Activated T-cell treated with anti-CD3 and anti-CD28 coated beads, Interleukin-2, amount 50 U/mL, for 24 hours (primary cell): ENCODE measurements at regions not wholly inside any gene's neighbourhood (a gene's known extent, or its start where the extent isn't known, plus 50 kb on each side); places are given as distances from the start of the nearest gene placed in this dataset.

Experiments
- DNase-seq: peaks from one replicate; pipeline ENCODE4 v3.0.0-alpha.2; 2020
- H3K27ac Mint-ChIP-seq: 2 replicates; pipeline ENCODE4 v1.8.0; 2020; ENCODE audit warnings: mild to moderate bottlenecking, mixed read lengths
- H3K27me3 Mint-ChIP-seq: 2 replicates; pipeline ENCODE4 v1.8.0; 2020; ENCODE audit warnings: mixed read lengths
- H3K36me3 Mint-ChIP-seq: 2 replicates; pipeline ENCODE4 v1.8.0; 2020; ENCODE audit warnings: low read depth, mixed read lengths
- H3K4me1 Mint-ChIP-seq: 2 replicates; pipeline ENCODE4 v1.8.0; 2020; ENCODE audit warnings: low read depth, mixed read lengths
- H3K4me3 Mint-ChIP-seq: 2 replicates; pipeline ENCODE4 v1.8.0; 2020; ENCODE audit warnings: mild to moderate bottlenecking, moderate library complexity, mixed read lengths
- H3K9me3 Mint-ChIP-seq: 2 replicates; pipeline ENCODE4 v1.8.0; 2020; ENCODE audit warnings: mixed read lengths

DNA sequence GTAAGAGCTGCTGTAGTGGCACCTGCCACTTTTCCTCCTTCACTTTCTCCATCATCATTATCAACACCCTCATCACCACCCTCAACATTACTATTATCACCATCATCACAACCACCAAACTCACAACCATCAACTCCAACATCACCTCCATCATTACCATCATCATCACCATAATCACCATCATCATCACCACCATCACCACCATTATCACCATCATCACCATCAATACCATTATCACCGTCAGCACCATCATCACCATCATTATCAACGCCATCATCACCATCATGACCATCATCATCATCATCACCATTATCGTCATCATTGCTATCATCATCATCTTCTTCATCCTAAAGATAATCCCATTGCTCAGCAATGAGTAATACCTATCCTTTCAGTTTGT lies 255.8 kb downstream of the CYRIA start:
- no peak overlapping the region for H3K27ac Mint-ChIP-seq

DNA sequence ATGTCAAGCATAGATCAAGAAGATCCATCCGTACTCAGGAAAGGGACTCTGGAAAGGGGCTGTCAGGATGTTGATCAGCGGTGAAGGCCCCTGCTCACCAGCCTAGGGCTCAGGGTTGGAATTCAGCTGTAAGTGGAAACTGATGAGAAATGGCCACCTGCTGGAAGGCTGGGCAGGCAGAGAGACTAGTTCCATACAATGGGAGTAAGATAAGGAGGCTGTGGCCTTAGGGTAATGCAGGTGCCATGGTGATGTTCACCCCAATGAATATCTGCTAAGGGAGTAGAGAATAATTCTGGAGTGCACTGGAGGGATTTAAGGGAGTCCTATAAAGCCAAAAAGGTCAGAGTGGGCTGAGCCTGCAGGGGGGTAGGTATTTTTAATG lies 256.6 kb downstream of the CYRIA start:
- no peak overlapping the region for H3K4me3 Mint-ChIP-seq
- H3K27ac Mint-ChIP-seq: no peak overlapping the region
- H3K4me1 Mint-ChIP-seq: no peaks in the 10 kb centered on the region
- peaks cover 5% of the 10 kb centered on the region for H3K27me3 Mint-ChIP-seq
- no peaks in the 10 kb centered on the region for H3K9me3 Mint-ChIP-seq
- H3K36me3 Mint-ChIP-seq: no peaks in the 10 kb centered on the region
- no peak for DNase-seq

More for the DNA sequence above, 255.8 kb downstream of the CYRIA start:
- H3K4me3 Mint-ChIP-seq: no peak overlapping the region
- no peaks in the 10 kb centered on the region for H3K36me3 Mint-ChIP-seq
- no peak for DNase-seq
- H3K4me1 Mint-ChIP-seq: no peaks in the 10 kb centered on the region
- no peaks in the 10 kb centered on the region for H3K9me3 Mint-ChIP-seq
- peaks cover 8% of the 10 kb centered on the region for H3K27me3 Mint-ChIP-seq

DNA sequence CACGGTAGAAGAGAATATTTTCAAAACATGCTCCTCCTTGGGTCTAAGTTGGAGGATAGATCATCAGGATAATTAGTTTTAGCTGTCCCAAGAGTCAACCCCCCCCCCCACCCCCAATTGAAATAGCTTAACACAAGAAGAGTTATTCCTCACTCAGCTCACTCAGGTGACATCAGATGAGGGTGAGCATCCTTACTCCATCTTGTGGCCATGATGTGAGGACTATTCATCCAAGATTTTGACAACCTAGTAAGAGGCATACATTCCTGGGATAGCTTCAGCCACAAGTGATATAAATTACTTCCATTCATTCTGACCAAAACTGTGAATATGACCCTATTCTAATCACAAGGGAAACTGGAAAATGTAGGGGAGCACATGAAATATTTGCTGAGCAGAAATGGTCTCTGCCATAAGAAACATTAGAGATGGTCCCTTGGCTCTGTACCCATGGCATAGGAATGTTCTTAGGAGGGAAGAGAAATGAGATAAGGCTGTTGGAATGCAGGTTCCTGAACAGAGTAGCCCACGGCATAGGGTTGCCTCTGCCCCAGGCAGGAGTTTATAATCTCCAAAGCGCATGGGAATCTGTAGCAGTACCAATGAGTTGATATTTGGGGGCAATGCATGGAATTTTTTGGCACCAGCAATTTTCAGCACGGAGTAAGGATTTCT lies 257.2 kb downstream of the CYRIA start:
- Mint-ChIP-seq H3K27ac (no peak overlapping the region), H3K4me1 (no peaks in the 10 kb centered on the region), H3K4me3 (no peak overlapping the region), H3K36me3 (no peaks in the 10 kb centered on the region), H3K9me3 (no peaks in the 10 kb centered on the region), H3K27me3 (peaks cover 3% of the 10 kb centered on the region)
- DNase-seq: no peak

DNA sequence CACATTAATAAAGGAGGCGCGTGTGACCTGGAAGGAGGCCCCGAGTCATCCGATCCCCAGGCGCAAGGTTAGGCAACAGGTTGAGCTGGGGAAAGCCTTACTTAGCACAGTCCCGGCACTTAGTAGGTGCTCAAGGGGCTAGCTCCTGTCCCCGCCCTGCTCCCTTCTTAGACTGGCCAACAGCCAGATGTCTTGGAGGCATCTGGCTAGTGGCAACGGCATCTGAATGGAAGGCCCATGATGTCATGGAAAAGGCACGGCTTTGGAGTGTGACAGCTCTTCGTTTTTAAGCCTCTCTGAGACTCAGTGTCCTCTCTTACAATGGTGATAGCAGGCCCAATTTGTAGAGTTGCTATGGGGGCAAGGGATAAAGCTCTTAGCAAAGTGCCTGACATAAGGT lies 258.3 kb downstream of the CYRIA start:
- no peak overlapping the region for H3K4me3 Mint-ChIP-seq
- no peaks in the 10 kb centered on the region for H3K36me3 Mint-ChIP-seq
- H3K27me3 Mint-ChIP-seq: no peaks in the 10 kb centered on the region
- no peak for DNase-seq
- H3K27ac Mint-ChIP-seq: no peak overlapping the region
- no peaks in the 10 kb centered on the region for H3K9me3 Mint-ChIP-seq
- no peaks in the 10 kb centered on the region for H3K4me1 Mint-ChIP-seq

DNA sequence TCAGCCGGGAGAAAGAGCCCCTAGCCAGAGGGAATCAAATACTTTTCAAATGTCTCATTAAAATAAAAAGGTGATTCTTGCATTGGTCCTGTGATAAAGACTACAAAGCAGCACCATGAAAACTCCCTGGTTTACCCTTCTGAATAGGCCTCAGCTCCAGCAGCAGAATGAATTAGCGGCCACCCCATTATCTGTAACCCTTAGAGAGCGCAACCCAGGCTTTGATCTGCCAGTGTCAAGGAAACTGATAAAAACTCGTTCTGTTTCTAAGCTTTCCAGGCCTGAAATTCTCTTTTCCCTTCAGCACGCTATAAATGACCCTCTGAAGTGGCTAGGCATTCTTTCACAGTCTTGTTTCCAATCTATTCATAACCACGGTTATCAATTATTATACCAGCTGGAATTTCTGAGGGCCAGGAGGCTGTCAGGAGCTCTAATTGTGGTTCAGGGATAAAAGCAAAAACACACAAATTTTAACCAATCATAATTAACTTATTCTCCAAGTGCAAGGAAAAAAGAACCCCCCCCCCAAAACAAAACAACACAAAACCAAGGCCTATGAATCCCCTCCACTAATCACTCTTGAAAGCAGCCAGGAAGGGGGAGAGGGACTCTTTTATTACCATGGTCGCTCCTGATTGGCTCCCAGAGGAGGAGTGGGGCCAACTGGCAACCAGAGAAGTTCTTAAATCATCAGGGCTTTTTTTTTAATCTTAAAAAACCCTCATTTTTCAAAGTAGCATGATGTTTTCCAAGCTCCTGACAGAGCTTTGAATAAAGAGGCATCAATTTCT lies 258.9 kb downstream of the CYRIA start:
- Mint-ChIP-seq H3K27me3 (no peaks in the 10 kb centered on the region), H3K4me1 (no peaks in the 10 kb centered on the region), H3K9me3 (no peaks in the 10 kb centered on the region), H3K36me3 (no peaks in the 10 kb centered on the region), H3K27ac (no peak overlapping the region), H3K4me3 (no peak overlapping the region)
- no peak for DNase-seq

DNA sequence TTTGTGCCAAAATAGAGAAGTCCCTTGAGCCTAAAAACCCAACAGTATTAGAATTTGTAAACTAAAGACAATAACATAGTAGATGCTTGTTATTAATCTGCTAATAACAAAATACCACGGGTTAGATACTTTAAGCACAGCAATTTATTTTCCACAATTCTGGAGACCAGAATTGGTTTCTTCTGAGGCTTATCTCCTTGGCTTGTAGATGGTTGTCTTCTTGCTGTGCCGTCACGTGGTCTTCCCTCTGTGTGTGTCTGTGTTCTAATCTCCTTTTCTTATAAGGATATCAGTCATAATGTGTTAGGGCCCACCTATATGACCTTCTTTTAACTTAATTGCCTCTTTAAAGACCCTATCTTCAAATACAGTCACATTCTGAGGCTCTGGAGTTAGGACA lies 260.1 kb downstream of the CYRIA start:
- Mint-ChIP-seq H3K27ac (no peak overlapping the region), H3K36me3 (no peaks in the 10 kb centered on the region), H3K27me3 (no peaks in the 10 kb centered on the region), H3K4me3 (no peak overlapping the region), H3K9me3 (no peaks in the 10 kb centered on the region), H3K4me1 (no peaks in the 10 kb centered on the region)
- DNase-seq: no peak

DNA sequence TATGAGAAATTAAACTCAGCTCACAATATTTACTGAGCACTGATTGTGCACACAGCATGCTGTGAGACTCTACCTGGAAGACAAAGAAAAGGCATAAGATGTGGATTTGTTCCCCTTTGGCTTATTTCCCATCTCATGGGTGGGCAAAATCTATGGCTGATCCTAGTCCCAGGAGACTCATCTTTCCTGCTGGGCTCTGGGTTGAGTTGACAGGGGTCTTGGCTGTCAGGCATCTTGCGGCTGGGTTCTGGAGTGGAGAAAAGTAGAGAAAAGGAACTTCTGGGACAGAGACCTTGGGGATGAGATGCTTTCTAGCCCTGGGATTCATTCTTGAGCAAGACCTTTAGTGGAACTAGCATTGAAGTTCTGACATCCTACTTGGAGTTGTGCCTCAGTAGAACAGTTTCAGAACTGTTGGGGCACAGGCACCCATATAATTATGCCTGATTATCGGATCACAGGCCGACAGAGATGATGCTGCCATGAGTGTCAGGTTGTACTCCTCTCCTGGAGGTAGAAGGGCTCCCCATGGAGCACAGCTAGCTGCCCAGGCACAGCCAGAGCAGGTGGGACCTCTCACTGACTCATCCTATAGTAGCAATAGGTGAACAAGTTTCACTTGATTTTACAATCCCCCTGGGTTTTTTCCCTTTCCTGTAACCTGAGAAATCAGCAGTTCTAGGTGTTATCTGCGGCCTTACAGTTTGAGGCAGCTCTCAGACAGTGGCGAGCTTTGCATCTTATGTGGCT lies 260.9 kb downstream of the CYRIA start:
- H3K27me3 Mint-ChIP-seq: no peaks in the 10 kb centered on the region
- H3K4me3 Mint-ChIP-seq: no peak overlapping the region
- no peaks in the 10 kb centered on the region for H3K4me1 Mint-ChIP-seq
- no peaks in the 10 kb centered on the region for H3K9me3 Mint-ChIP-seq
- no peaks in the 10 kb centered on the region for H3K36me3 Mint-ChIP-seq
- DNase-seq: no peak
- no peak overlapping the region for H3K27ac Mint-ChIP-seq

DNA sequence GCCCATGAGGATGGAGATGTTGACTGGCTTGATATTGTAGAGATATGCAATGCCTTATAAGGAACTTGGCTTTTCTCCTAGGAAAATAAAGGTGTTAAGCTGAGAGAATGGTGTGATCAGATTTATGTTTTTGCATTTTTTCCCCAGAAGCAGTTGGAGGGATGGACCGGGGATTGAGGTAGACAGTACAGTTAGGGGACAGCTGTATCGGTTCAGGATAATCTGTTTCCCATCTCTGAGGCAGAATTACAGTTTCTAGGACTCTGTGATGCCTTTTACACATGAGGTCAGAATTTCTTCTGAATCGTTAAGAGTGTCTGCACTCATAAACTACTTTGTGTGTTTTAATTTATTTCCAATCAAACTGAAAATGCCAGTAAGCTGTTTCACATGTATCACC lies 261.5 kb downstream of the CYRIA start:
- H3K27me3 Mint-ChIP-seq: no peaks in the 10 kb centered on the region
- no peaks in the 10 kb centered on the region for H3K4me1 Mint-ChIP-seq
- H3K9me3 Mint-ChIP-seq: no peaks in the 10 kb centered on the region
- DNase-seq: no peak
- no peak overlapping the region for H3K27ac Mint-ChIP-seq
- H3K4me3 Mint-ChIP-seq: no peak overlapping the region
- H3K36me3 Mint-ChIP-seq: no peaks in the 10 kb centered on the region

DNA sequence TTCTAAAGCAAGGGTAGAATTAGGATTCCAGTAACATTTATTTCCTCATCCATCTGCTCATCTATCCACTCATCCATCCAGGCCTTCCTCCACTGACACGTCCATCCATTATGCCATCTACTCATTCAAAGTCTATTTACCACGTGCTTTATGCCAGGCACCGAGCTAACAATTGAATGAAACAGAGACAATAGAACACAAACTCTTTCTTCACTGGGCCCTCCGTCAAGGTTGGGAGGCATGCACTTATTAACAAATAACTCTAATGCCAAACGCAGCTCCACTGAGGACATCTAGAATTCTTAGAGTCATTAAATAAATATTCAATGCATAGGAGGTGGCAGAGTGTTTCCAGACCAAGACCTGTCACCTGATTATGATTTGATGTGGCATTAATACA lies 262.7 kb downstream of the CYRIA start:
- Mint-ChIP-seq H3K36me3 (no peaks in the 10 kb centered on the region), H3K4me1 (no peaks in the 10 kb centered on the region), H3K4me3 (no peak overlapping the region), H3K27ac (no peak overlapping the region), H3K9me3 (no peaks in the 10 kb centered on the region), H3K27me3 (no peaks in the 10 kb centered on the region)
- DNase-seq: no peak

DNA sequence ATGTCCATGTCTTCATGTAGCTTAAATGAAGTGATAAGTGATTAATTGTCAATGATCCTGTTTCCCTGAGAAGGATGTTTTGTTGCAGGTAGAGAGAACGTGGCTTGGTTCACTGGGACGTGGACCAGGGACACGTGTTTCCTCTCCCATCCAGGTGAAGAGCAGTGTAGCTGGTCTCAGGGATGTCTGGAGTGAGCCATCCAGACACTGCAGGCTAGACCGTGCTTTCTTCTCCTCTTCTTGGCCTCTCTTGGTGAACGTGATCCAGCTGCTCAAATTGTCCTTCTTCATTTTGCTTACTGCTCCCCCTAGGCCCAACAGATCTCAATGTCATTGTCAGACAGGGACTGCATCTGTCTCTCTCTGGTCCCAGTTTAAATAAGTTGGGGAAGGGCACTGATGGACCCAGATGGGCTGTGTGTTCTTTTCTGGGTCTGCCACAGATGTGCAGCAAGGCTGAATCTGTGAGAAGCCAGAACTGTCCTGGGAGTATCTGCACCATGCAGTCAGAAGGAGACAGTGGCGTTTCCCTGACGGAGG lies 263.8 kb downstream of the CYRIA start:
- no peaks in the 10 kb centered on the region for H3K36me3 Mint-ChIP-seq
- no peaks in the 10 kb centered on the region for H3K27me3 Mint-ChIP-seq
- no peaks in the 10 kb centered on the region for H3K4me1 Mint-ChIP-seq
- DNase-seq: no peak
- H3K27ac Mint-ChIP-seq: no peak overlapping the region
- no peaks in the 10 kb centered on the region for H3K9me3 Mint-ChIP-seq
- H3K4me3 Mint-ChIP-seq: no peak overlapping the region

DNA sequence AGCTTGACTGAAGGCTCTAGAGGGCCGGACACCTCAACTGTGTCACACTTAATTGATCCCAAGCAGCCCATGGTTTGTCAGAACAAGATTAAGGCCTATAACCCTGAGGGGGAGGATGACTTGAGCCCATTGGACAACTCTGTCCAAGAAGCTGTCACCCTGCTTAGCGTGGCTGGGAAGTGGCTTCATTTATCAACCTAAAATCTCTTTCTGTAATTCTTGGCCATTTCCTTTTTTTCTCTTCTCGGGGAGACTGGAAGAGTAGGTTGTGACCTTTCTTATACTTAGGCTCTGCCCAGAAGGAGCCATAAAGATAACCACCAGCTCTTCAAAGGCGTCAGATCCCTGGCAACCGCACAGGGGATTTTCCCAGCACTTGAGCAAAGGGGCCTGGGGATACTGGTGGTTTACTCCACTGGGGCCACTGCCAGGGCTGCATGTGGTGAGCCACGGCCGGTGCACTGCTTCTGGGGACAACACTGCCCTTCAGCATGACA lies 265.5 kb downstream of the CYRIA start:
- Mint-ChIP-seq H3K36me3 (no peaks in the 10 kb centered on the region), H3K4me3 (no peak overlapping the region), H3K9me3 (no peaks in the 10 kb centered on the region), H3K27me3 (no peaks in the 10 kb centered on the region), H3K4me1 (no peaks in the 10 kb centered on the region), H3K27ac (no peak overlapping the region)
- no peak for DNase-seq

DNA sequence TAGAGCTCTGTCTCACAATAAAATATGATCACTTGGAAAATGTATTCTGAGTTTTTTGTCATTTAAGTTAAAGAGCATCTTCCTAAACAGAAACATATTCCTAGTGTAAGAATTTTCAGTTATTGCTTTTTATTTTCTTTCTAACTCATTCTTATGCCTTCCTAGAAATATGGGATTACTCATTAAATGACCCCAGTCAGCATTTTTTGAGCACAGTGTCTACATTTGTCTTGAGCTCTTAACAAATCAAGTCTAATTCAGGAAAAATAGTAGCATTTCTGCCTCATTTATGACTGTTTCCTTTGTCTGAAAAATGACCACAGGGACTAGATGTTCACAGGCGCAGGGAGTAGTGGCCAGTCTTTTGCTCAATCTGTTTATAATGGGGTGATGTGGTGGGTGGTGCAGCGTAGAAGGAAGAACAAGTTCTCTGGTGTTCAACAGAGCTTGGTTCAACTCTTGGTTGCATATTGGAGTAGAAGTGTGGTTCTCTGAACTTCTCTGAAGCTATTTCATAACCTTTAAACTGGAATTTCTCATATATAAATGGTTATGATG lies 267.1 kb downstream of the CYRIA start:
- Mint-ChIP-seq H3K4me1 (no peaks in the 10 kb centered on the region), H3K36me3 (no peaks in the 10 kb centered on the region), H3K27ac (no peak overlapping the region), H3K4me3 (no peak overlapping the region), H3K9me3 (no peaks in the 10 kb centered on the region), H3K27me3 (no peaks in the 10 kb centered on the region)
- DNase-seq: no peak

DNA sequence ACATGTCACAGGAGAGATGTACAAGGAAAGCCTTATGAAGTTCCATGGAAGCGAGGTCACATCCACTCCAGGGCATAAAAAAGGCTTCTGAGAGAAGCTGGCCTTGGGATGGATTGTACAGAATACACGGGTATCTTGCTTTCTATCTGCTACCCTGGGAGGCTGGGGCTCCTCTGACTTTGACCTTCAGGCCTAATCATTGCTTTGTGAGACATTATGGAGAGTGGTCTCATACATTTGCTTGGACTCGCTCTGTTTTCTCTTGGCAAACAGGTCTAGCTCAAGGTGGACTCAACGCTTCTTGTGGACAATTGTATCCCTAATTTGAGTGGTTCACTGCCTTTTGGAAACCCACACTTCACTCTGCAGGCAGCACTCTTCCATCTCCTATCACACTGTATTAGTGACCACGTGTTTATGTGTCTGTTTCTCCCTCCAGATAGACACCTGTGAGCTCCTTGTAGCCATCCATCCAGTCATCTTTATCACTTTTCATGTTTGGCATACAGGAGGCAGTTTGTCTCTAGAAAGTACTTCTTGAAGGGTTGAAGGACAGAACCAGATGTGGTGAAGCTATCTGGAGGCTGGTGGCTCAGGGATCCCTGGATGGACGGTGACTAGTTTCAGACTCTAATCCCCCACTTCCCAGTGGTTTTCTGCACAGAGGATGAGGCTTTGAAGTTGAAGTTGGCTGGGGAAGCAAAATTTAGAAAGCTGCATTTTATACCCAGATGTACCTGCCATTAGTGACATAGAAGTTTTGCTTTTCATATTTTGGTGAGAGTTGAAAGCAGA lies 267.8 kb downstream of the CYRIA start:
- no peaks in the 10 kb centered on the region for H3K9me3 Mint-ChIP-seq
- H3K27ac Mint-ChIP-seq: no peak overlapping the region
- no peaks in the 10 kb centered on the region for H3K36me3 Mint-ChIP-seq
- H3K27me3 Mint-ChIP-seq: no peaks in the 10 kb centered on the region
- H3K4me3 Mint-ChIP-seq: no peak overlapping the region
- no peaks in the 10 kb centered on the region for H3K4me1 Mint-ChIP-seq
- no peak for DNase-seq

DNA sequence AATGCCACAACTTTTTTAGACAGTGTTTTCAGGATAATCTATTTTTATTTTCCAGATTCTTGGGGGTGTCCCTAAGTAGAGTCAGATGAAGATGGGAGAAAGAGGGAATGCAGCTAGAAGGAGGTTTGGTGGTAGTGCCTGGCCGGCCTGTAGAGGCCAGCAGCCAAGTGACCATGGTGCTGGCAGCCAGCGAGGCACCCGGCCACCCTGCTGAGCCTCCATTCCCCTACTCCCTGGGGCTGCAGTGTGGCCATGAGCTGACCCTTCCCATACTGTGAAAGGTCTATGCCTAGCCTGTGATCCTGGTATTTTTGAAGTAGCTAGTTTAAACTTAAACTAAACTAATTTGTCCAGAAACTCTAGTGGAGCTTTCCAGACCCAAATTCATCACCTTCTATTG lies 268.6 kb downstream of the CYRIA start:
- no peak for DNase-seq
- Mint-ChIP-seq H3K4me1 (no peaks in the 10 kb centered on the region), H3K36me3 (no peaks in the 10 kb centered on the region), H3K27me3 (no peaks in the 10 kb centered on the region), H3K9me3 (no peaks in the 10 kb centered on the region), H3K27ac (no peak overlapping the region), H3K4me3 (no peak overlapping the region)
